Endothelial cell (in vitro differentiated cells): ENCODE measurements at regions not wholly inside any gene's neighbourhood (a gene's known extent, or its start where the extent isn't known, plus 50 kb on each side); places are given as distances from the start of the nearest gene placed in this dataset.

Experiments used
- DNase-seq: peaks from one replicate; pipeline ENCODE4 v3.0.0; 2021; ENCODE audit warnings: low spot score
- H3K27ac Mint-ChIP-seq: one replicate; pipeline ENCODE4 v1.8.0; 2021; ENCODE audit warnings: mixed read lengths, inconsistent platforms; ENCODE audit not compliant: unreplicated experiment
- H3K27me3 Mint-ChIP-seq: one replicate; pipeline ENCODE4 v1.8.0; 2021; ENCODE audit warnings: mild to moderate bottlenecking, moderate library complexity, mixed read lengths, inconsistent platforms; ENCODE audit not compliant: unreplicated experiment
- H3K36me3 Mint-ChIP-seq: one replicate; pipeline ENCODE4 v1.8.0; 2021; ENCODE audit warnings: mild to moderate bottlenecking, low read depth, mixed read lengths, inconsistent platforms; ENCODE audit not compliant: unreplicated experiment
- H3K4me1 Mint-ChIP-seq: one replicate; pipeline ENCODE4 v1.8.0; 2021; ENCODE audit warnings: mild to moderate bottlenecking, mixed read lengths, inconsistent platforms; ENCODE audit not compliant: unreplicated experiment
- H3K4me3 Mint-ChIP-seq: one replicate; pipeline ENCODE4 v1.8.0; 2021; ENCODE audit warnings: mild to moderate bottlenecking, mixed read lengths, inconsistent platforms; ENCODE audit not compliant: unreplicated experiment
- H3K9me3 Mint-ChIP-seq: one replicate; pipeline ENCODE4 v1.8.0; 2021; ENCODE audit warnings: mixed read lengths, inconsistent platforms; ENCODE audit not compliant: unreplicated experiment
- CTCF ChIP-seq: fragments of 200-600 bp; sonication (generic); IDR thresholded peaks from one replicate; pipeline ENCODE4 v1.5.0; 2021; ENCODE audit warnings: antibody characterized with exemption; ENCODE audit not compliant: unreplicated experiment

- no peak for TF ChIP-seq CTCF
- Mint-ChIP-seq H3K27ac (no peak overlapping the region), H3K4me1 (no peaks in the 10 kb centered on the region), H3K9me3 (no peaks in the 10 kb centered on the region), H3K27me3 (no peaks in the 10 kb centered on the region), H3K4me3 (no peak overlapping the region), H3K36me3 (no peaks in the 10 kb centered on the region)
- no peak for DNase-seq
Observed at GRCh38 chr14:58815161-58815701, 177.5 kb downstream of the DACT1 start.

GRCh38 chr14:58815794-58816193 is 178.0 kb downstream of the DACT1 start:
- no peak for DNase-seq
- Mint-ChIP-seq H3K9me3 (no peaks in the 10 kb centered on the region), H3K36me3 (no peaks in the 10 kb centered on the region), H3K4me1 (no peaks in the 10 kb centered on the region), H3K4me3 (no peak overlapping the region), H3K27me3 (no peaks in the 10 kb centered on the region), H3K27ac (no peak overlapping the region)
- no peak for TF ChIP-seq CTCF

- H3K4me1 Mint-ChIP-seq: no peaks in the 10 kb centered on the region
- H3K27me3 Mint-ChIP-seq: no peaks in the 10 kb centered on the region
- no peak overlapping the region for H3K27ac Mint-ChIP-seq
- H3K9me3 Mint-ChIP-seq: no peaks in the 10 kb centered on the region
- DNase-seq: no peak
- no peak for TF ChIP-seq CTCF
- H3K4me3 Mint-ChIP-seq: no peak overlapping the region
- H3K36me3 Mint-ChIP-seq: no peaks in the 10 kb centered on the region
Observed at GRCh38 chr14:58816416-58817115, 178.8 kb downstream of the DACT1 start.

- DNase-seq: no peak
- Mint-ChIP-seq H3K36me3 (no peaks in the 10 kb centered on the region), H3K27ac (no peak overlapping the region), H3K4me3 (no peak overlapping the region), H3K9me3 (no peaks in the 10 kb centered on the region), H3K4me1 (no peaks in the 10 kb centered on the region), H3K27me3 (no peaks in the 10 kb centered on the region)
- no peak for TF ChIP-seq CTCF
Observed at GRCh38 chr14:58817846-58818245, 180.1 kb downstream of the DACT1 start.

GRCh38 chr14:58820032-58820431 is 182.3 kb downstream of the DACT1 start:
- no peaks in the 10 kb centered on the region for H3K27me3 Mint-ChIP-seq
- DNase-seq: no peak
- no peak overlapping the region for H3K4me3 Mint-ChIP-seq
- no peak overlapping the region for H3K27ac Mint-ChIP-seq
- H3K9me3 Mint-ChIP-seq: no peaks in the 10 kb centered on the region
- H3K36me3 Mint-ChIP-seq: no peaks in the 10 kb centered on the region
- TF ChIP-seq CTCF: no peak
- no peaks in the 10 kb centered on the region for H3K4me1 Mint-ChIP-seq
